K562 (cell line): ENCODE measurements at regions not wholly inside any gene's neighbourhood (a gene's known extent, or its start where the extent isn't known, plus 50 kb on each side); places are given as distances from the start of the nearest gene placed in this dataset.

Experiments used
- ATAC-seq: fragments of 200-7000 bp; cut with Tn5 transposase; 3 replicates; pipeline ENCODE4 v1.9.1; 2020; ENCODE audit warnings: moderate library complexity
- BruUV-seq: library from RNA; stranded (reverse); fragments of 400-500 nt; replicated peaks from 2 replicates; lab custom pipeline; 2021; lab: Mats Ljungman, UMichigan
- CTCF ChIA-PET: fragments of 300-600 bp; formaldehyde crosslinking; extraction: SDS; loops from one replicate; lab custom pipeline; 2021; ENCODE audit warnings: low intra/inter-chr PET ratio; lab: Yijun Ruan, JAX
- POLR2A ChIA-PET: fragments of 300-600, 350-650 bp; sonication (Branson Sonifier 250); formaldehyde crosslinking; extraction: SDS; loops from one replicate; lab custom pipeline; 2021; ENCODE audit warnings: antibody characterized with exemption, inconsistent platforms; lab: Yijun Ruan, JAX
- DNase-seq, 4 experiments: peaks; one replicate each; pipeline versions ENCODE4 v3.0.0 to v3.0.0-alpha.2; 2011 to 2018; ENCODE audit warnings: low spot score in 3 of 4, mixed read lengths in 3 of 4; ENCODE audit errors: extremely low read depth in 1 of 4
- FAIRE-seq: peaks from 2 replicates; lab custom pipeline; 2011; peaks lifted over from hg19 to GRCh38; lab: Jason Lieb, UNC
- H2AFZ ChIP-seq: 2 replicates; pipeline ENCODE4 v1.6.0; 2011; ENCODE audit warnings: low read depth, low read length, control low read depth, inconsistent platforms
- H3K27ac ChIP-seq: fragments of 200-600 bp; 3 replicates; pipeline ENCODE4 v1.8.0; 2011; ENCODE audit warnings: low read depth, mild to moderate bottlenecking, control low read depth, inconsistent platforms, low read length, moderate library complexity, mixed read lengths; ENCODE audit errors: extremely low read depth
- H3K27me3 ChIP-seq, 2 experiments: fragments of 300-600 bp in 1 of 2; 2 replicates in 1 of 2; 3 replicates in 1 of 2; pipeline versions ENCODE4 v1.6.0 to v1.8.0; 2011; ENCODE audit warnings: inconsistent platforms in 2 of 2, low read length in 2 of 2, mild to moderate bottlenecking in 1 of 2, mixed read lengths in 1 of 2, moderate library complexity in 1 of 2; ENCODE audit not compliant: control insufficient read depth in 2 of 2, insufficient read depth in 2 of 2
- H3K36me3 ChIP-seq: fragments of 300-600 bp; 3 replicates; pipeline ENCODE4 v1.8.0; 2011; ENCODE audit warnings: mild to moderate bottlenecking, low read length, inconsistent platforms; ENCODE audit not compliant: control insufficient read depth, insufficient read depth
- H3K4me1 ChIP-seq, 2 experiments: fragments of 200-600 bp in 1 of 2; replicated peaks in 1 of 2; 2 replicates in 1 of 2; 3 replicates in 1 of 2; pipeline versions ENCODE4 v1.5.1 to v1.8.0; 2011; ENCODE audit warnings: inconsistent platforms in 2 of 2, low read length in 2 of 2, mild to moderate bottlenecking in 1 of 2, mixed read lengths in 1 of 2, moderate library complexity in 1 of 2; ENCODE audit not compliant: control insufficient read depth in 2 of 2, insufficient read depth in 2 of 2
- H3K4me2 ChIP-seq: 2 replicates; pipeline ENCODE4 v1.6.1; 2011; ENCODE audit warnings: low read length, control low read depth, inconsistent platforms, mixed read lengths; ENCODE audit not compliant: insufficient read depth
- H3K4me3 ChIP-seq: fragments of 200-600 bp; sonication (generic), shearing (Covaris generic); 2 replicates; pipeline ENCODE4 v1.5.1; 2016; ENCODE audit warnings: control low read depth, inconsistent platforms
- H3K79me2 ChIP-seq: fragments of 200-600 bp; 3 replicates; pipeline ENCODE4 v1.8.0; 2011; ENCODE audit warnings: low read length, inconsistent platforms; ENCODE audit not compliant: control insufficient read depth, insufficient read depth
- H3K9ac ChIP-seq, 2 experiments: 2 replicates each; pipeline versions ENCODE4 v1.6.0 to v1.6.1; 2011; ENCODE audit warnings: low read depth in 2 of 2, low read length in 2 of 2, control low read depth in 1 of 2, inconsistent platforms in 1 of 2, mild to moderate bottlenecking in 1 of 2, mixed read lengths in 1 of 2; ENCODE audit not compliant: insufficient read depth in 1 of 2
- H3K9me1 ChIP-seq: one replicate; pipeline ENCODE4 v1.6.0; 2011; ENCODE audit warnings: inconsistent platforms, mild to moderate bottlenecking, low read length, moderate library complexity; ENCODE audit not compliant: control insufficient read depth, insufficient read depth
- H3K9me3 ChIP-seq: replicated peaks from 2 replicates; pipeline ENCODE4 v1.5.1; 2011; ENCODE audit warnings: low read depth, low read length, inconsistent platforms; ENCODE audit not compliant: control insufficient read depth, insufficient read depth
- H4K20me1 ChIP-seq: replicated peaks from 2 replicates; pipeline ENCODE4 v1.6.1; 2011; ENCODE audit warnings: low read length, inconsistent platforms, mixed read lengths; ENCODE audit not compliant: control insufficient read depth, insufficient read depth
- CTBP1 ChIP-seq: fragments of 450-650 bp; IDR thresholded peaks from 2 replicates; pipeline ENCODE4 v1.6.1; 2016; ENCODE audit warnings: borderline replicate concordance
- HCFC1 ChIP-seq: IDR thresholded peaks from 2 replicates; pipeline ENCODE4 v1.6.1; 2012; ENCODE audit warnings: low read depth, low read length, improper control_type of control experiment
- HDGF ChIP-seq: fragments of 450-650 bp; IDR thresholded peaks from 2 replicates; pipeline ENCODE4 v1.6.1; 2016
- KDM5B ChIP-seq: fragments of 200-600 bp; sonication (generic); IDR thresholded peaks from 2 replicates; pipeline ENCODE4 v1.6.1; 2012; ENCODE audit warnings: low read depth, mild to moderate bottlenecking, moderate library complexity, low read length, control low read depth, inconsistent platforms; ENCODE audit not compliant: insufficient replicate concordance
- KLF13 ChIP-seq: fragments of 450-650 bp; IDR thresholded peaks from 2 replicates; pipeline ENCODE4 v1.6.1; 2016; ENCODE audit warnings: missing genetic modification characterization, low read depth, mild to moderate bottlenecking, missing compliant biosample characterization, moderate library complexity, borderline replicate concordance
- MAZ ChIP-seq, 2 experiments: fragments of 450-650 bp in 1 of 2; sonication (generic) in 1 of 2; formaldehyde crosslinking; IDR thresholded peaks in 1 of 2; conservative IDR thresholded peaks in 1 of 2; 2 replicates each; pipeline versions ENCODE4 v1.4.0 to v1.5.0; 2020; ENCODE audit warnings: mild to moderate bottlenecking in 1 of 2, missing genetic modification reagents in 1 of 2
- NFATC3 ChIP-seq: fragments of 450-650 bp; IDR thresholded peaks from 2 replicates; pipeline ENCODE4 v1.6.1; 2017; ENCODE audit warnings: mild to moderate bottlenecking
- NR2C1 ChIP-seq, 2 experiments: fragments of 450-650 bp; IDR thresholded peaks; 2 replicates each; pipeline ENCODE4 v1.6.1; 2017; ENCODE audit warnings: mild to moderate bottlenecking in 2 of 2, antibody characterized with exemption in 1 of 2, inconsistent platforms in 1 of 2, missing compliant biosample characterization in 1 of 2, missing genetic modification characterization in 1 of 2
- PHB2 ChIP-seq: fragments of 450-650 bp; IDR thresholded peaks from 2 replicates; pipeline ENCODE4 v1.6.1; 2017; ENCODE audit warnings: low read depth
- SREBF2 ChIP-seq: sonication (generic); formaldehyde crosslinking; IDR thresholded peaks from 2 replicates; pipeline ENCODE4 v1.4.0; 2020; ENCODE audit warnings: mild to moderate bottlenecking, missing genetic modification reagents
- ZNF699 ChIP-seq: fragments of 250-450 bp; sonication (Bioruptor Pico); IDR thresholded peaks from 2 replicates; pipeline ENCODE4 v1.8.0; 2021; ENCODE audit warnings: mild to moderate bottlenecking, moderate library complexity; ENCODE audit not compliant: insufficient replicate concordance
- WGBS: fragments of 100-300 bp; shearing (Covaris generic); methylation state at CpG from one replicate; pipeline ENCODE4 v1.1.6; 2016; ENCODE audit warnings: low coverage, mixed read lengths; ENCODE audit not compliant: insufficient coverage; ENCODE audit errors: missing lambda C conversion rate; 5-methylcytosine and 5-hydroxymethylcytosine counted together
- in situ Hi-C: fragments of 300-500 bp; cut with MboI; formaldehyde crosslinking; loops from 4 replicates; pipeline ENCODE4 v1.15.0; 2018; ENCODE audit warnings: inconsistent platforms, mixed read lengths
- intact Hi-C: fragments of 100-400 bp; cut with micrococcal nuclease; formaldehyde crosslinking; loops from 2 replicates; pipeline ENCODE4 v1.14.2; 2022
- TF ChIP-seq, protein P1 (sequence below): sonication (generic); formaldehyde crosslinking; IDR thresholded peaks from 2 replicates; pipeline ENCODE4 v1.8.0; 2023; ENCODE audit warnings: missing genetic modification reagents, mild to moderate bottlenecking, borderline replicate concordance
- TF ChIP-seq, protein P2 (sequence below): fragments of 450-650 bp; formaldehyde crosslinking; IDR thresholded peaks from 2 replicates; pipeline ENCODE4 v1.4.0; 2020; ENCODE audit warnings: mild to moderate bottlenecking, moderate library complexity

DNA sequence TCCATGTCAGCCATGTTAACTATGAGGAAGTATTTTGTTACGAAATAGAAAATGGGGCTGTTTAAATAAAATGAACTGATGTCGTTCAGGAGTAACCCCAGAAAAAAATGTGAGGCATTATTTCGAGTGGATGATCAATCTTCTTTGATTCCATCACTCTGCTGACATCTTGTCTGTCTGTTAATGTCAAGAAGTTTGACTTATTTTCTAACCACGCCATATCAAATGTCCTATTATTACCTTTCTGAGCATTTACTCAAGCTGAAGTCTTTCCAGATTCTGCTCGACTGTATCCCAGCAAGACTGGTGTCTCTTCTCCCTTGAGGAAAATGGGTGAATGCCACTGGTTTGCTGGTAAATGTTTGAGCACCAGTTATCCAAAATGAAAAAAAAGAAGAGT is 672.9 kb upstream of the SOX11 start (continued):
- no peak for TF ChIP-seq CTBP1
- no peak for TF ChIP-seq HCFC1
- TF ChIP-seq HDGF: no peak
- no peak for TF ChIP-seq KDM5B
- TF ChIP-seq NFATC3: no peak
- TF ChIP-seq KLF13 (tag): no peak
- TF ChIP-seq ZNF699 (CRISPR knock-in tag): no peak

DNA sequence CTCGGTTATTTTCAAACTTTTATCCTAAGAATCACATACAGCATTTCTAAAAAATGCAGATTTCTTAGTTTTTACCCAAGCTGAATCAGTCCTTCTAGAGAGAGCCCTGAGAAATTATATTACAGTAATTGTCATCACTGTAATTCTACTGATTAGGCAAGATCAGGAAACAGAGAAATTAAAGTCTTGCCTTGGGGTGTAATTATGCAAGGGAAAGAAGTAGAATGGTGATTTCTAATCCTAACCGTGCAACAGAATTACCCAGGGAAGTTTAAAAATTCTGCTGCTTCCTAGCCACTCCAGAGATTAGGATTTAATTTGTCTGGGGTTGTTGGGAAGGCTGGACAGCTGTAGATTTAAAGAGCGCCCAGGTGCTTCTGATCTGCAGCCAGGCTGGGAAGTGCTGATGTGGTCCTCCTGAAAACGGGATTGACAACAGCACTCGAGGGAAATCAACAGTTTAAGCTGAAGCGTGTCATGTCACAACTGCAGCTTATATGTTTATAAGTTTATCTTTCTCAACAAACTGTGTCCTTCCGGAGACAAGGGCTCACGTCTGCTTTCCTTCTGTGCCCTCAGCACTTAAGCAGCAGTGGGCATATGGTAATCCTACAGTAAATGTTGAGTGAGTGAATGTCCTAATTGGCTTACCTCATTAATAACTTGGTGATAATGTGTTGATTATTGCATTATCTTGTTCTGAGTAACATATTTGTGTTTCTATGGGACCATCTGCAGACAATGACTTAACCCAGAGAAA is 671.9 kb upstream of the SOX11 start:
- BruUV-seq: no TSS peak
- intact Hi-C loops: no loop called here
- H3K9me1 ChIP-seq: no peaks in the 10 kb centered on the region
- no peaks in the 10 kb centered on the region for H3K36me3 ChIP-seq
- no peaks in the 10 kb centered on the region for H4K20me1 ChIP-seq
- ATAC-seq (no peak), DNase-seq (no peak), FAIRE-seq (no peak)
- H3K4me3 ChIP-seq: no peak overlapping the region
- H3K4me2 ChIP-seq: no peak overlapping the region
- in situ Hi-C loops: no loop called here
- no peak overlapping the region for H2AFZ ChIP-seq
- H3K4me1 ChIP-seq: no peaks in the 10 kb centered on the region
- TF ChIP-seq PHB2 (no peak), SREBF2 (CRISPR knock-in tag) (no peak), MAZ (CRISPR knock-in tag; conservative IDR thresholded peaks at IDR 0.05 in 1 of 2, IDR thresholded peaks at IDR 0.05 in 1 of 2) (no peak), NR2C1 (IDR thresholded peaks at IDR 0.05) (no peak), NR2C1 (tag; IDR thresholded peaks at IDR 0.05) (no peak)
- TF ChIP-seq, protein P1, sequence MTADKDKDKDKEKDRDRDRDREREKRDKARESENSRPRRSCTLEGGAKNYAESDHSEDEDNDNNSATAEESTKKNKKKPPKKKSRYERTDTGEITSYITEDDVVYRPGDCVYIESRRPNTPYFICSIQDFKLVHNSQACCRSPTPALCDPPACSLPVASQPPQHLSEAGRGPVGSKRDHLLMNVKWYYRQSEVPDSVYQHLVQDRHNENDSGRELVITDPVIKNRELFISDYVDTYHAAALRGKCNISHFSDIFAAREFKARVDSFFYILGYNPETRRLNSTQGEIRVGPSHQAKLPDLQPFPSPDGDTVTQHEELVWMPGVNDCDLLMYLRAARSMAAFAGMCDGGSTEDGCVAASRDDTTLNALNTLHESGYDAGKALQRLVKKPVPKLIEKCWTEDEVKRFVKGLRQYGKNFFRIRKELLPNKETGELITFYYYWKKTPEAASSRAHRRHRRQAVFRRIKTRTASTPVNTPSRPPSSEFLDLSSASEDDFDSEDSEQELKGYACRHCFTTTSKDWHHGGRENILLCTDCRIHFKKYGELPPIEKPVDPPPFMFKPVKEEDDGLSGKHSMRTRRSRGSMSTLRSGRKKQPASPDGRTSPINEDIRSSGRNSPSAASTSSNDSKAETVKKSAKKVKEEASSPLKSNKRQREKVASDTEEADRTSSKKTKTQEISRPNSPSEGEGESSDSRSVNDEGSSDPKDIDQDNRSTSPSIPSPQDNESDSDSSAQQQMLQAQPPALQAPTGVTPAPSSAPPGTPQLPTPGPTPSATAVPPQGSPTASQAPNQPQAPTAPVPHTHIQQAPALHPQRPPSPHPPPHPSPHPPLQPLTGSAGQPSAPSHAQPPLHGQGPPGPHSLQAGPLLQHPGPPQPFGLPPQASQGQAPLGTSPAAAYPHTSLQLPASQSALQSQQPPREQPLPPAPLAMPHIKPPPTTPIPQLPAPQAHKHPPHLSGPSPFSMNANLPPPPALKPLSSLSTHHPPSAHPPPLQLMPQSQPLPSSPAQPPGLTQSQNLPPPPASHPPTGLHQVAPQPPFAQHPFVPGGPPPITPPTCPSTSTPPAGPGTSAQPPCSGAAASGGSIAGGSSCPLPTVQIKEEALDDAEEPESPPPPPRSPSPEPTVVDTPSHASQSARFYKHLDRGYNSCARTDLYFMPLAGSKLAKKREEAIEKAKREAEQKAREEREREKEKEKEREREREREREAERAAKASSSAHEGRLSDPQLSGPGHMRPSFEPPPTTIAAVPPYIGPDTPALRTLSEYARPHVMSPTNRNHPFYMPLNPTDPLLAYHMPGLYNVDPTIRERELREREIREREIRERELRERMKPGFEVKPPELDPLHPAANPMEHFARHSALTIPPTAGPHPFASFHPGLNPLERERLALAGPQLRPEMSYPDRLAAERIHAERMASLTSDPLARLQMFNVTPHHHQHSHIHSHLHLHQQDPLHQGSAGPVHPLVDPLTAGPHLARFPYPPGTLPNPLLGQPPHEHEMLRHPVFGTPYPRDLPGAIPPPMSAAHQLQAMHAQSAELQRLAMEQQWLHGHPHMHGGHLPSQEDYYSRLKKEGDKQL (CRISPR knock-in tag): no peak
- TF ChIP-seq, protein P2, sequence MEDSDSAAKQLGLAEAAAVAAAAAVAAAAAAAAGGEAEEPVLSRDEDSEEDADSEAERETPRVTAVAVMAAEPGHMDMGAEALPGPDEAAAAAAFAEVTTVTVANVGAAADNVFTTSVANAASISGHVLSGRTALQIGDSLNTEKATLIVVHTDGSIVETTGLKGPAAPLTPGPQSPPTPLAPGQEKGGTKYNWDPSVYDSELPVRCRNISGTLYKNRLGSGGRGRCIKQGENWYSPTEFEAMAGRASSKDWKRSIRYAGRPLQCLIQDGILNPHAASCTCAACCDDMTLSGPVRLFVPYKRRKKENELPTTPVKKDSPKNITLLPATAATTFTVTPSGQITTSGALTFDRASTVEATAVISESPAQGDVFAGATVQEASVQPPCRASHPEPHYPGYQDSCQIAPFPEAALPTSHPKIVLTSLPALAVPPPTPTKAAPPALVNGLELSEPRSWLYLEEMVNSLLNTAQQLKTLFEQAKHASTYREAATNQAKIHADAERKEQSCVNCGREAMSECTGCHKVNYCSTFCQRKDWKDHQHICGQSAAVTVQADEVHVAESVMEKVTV (CRISPR knock-in tag): no peak
- H3K9me3 ChIP-seq: peaks cover 4% of the 10 kb centered on the region
- no peak overlapping the region for H3K27ac ChIP-seq
- WGBS: 0% methylated on average over 8 of the region's 8 CpGs
- ChIA-PET POLR2A (interaction anchor here (0.6 kb wide), 1 partner anchor 63 kb away, joined by 3 read pairs; no protein-coding TSS in a partner anchor), CTCF (no interaction called here)
- no peaks in the 10 kb centered on the region for H3K27me3 ChIP-seq
- no peak overlapping the region for H3K9ac ChIP-seq
- H3K79me2 ChIP-seq: no peaks in the 10 kb centered on the region
